A673 (cell line): ENCODE measurements at regions not wholly inside any gene's neighbourhood (a gene's known extent, or its start where the extent isn't known, plus 50 kb on each side); places are given as distances from the start of the nearest gene placed in this dataset.

Source experiments
- BruUV-seq: library from RNA; stranded (reverse); fragments of 400-500 nt; replicated peaks from 2 replicates; lab custom pipeline; 2021; lab: Mats Ljungman, UMichigan
- CTCF ChIA-PET: fragments of 300-600 bp; sonication (Branson Sonifier 250); formaldehyde crosslinking; loops from one replicate; lab custom pipeline; 2022; ENCODE audit warnings: antibody characterized with exemption; lab: Charles Lee
- POLR2A ChIA-PET: fragments of 300-600 bp; sonication (Branson Sonifier 250); formaldehyde crosslinking; loops from one replicate; lab custom pipeline; 2022; ENCODE audit warnings: antibody characterized with exemption; ENCODE audit not compliant: low non-redundant PET; lab: Charles Lee
- DNase-seq: peaks from one replicate; pipeline ENCODE4 v3.0.0-alpha.2; 2015; ENCODE audit warnings: low spot score
- H3K27ac ChIP-seq: fragments of 200-600 bp; sonication (generic); 2 replicates; pipeline ENCODE4 v1.5.1; 2016; ENCODE audit warnings: mixed run types, low read depth, mild to moderate bottlenecking, mixed read lengths, antibody characterized with exemption, low read length; ENCODE audit not compliant: poor library complexity, severe bottlenecking
- H3K27me3 ChIP-seq: fragments of 200-600 bp; sonication (generic); replicated peaks from 2 replicates; pipeline ENCODE4 v1.6.1; 2017; ENCODE audit warnings: mixed run types, low read depth, mild to moderate bottlenecking, mixed read lengths, antibody characterized with exemption, low read length; ENCODE audit not compliant: insufficient read depth, poor library complexity
- H3K36me3 ChIP-seq: fragments of 200-600 bp; sonication (generic); 2 replicates; pipeline ENCODE4 v1.6.1; 2016; ENCODE audit warnings: mixed run types, mild to moderate bottlenecking, mixed read lengths, antibody characterized with exemption, low read length; ENCODE audit not compliant: insufficient read depth, poor library complexity, severe bottlenecking
- H3K4me1 ChIP-seq: fragments of 200-600 bp; sonication (generic); 2 replicates; pipeline ENCODE4 v1.6.1; 2017; ENCODE audit warnings: mixed run types, mild to moderate bottlenecking, mixed read lengths, antibody characterized with exemption, low read length; ENCODE audit not compliant: insufficient read depth, poor library complexity, severe bottlenecking
- H3K4me3 ChIP-seq: fragments of 200-600 bp; sonication (generic); 2 replicates; pipeline ENCODE4 v1.5.1; 2016; ENCODE audit warnings: low read depth, mixed run types, mild to moderate bottlenecking, mixed read lengths, low read length; ENCODE audit not compliant: poor library complexity, severe bottlenecking
- H3K9me3 ChIP-seq: fragments of 200-600 bp; sonication (generic); 2 replicates; pipeline ENCODE4 v1.6.1; 2016; ENCODE audit warnings: mixed run types, low read depth, mild to moderate bottlenecking, mixed read lengths, antibody characterized with exemption, low read length; ENCODE audit not compliant: poor library complexity, severe bottlenecking
- CTCF ChIP-seq: fragments of 300-800, 200-600 bp; sonication (generic); conservative IDR thresholded peaks from 2 replicates; pipeline ENCODE4 v1.5.1; 2017; ENCODE audit warnings: low read depth, mild to moderate bottlenecking, antibody characterized with exemption, low read length, moderate library complexity, mixed read lengths
- EZH2 ChIP-seq: fragments of 200-600 bp; sonication (generic); IDR thresholded peaks from 2 replicates; pipeline ENCODE4 v1.6.1; 2017; ENCODE audit warnings: borderline replicate concordance, low read depth, mild to moderate bottlenecking, mixed read lengths, antibody characterized with exemption, low read length; ENCODE audit not compliant: poor library complexity, severe bottlenecking
- intact Hi-C: fragments of 100-400 bp; cut with micrococcal nuclease; formaldehyde crosslinking; loops from one replicate; pipeline ENCODE4 v1.10.0; 2022; ENCODE audit not compliant: unreplicated experiment

GRCh38 chr17:77286391-77286640, 145.5 kb downstream of the SEC14L1 start:
- no peak for TF ChIP-seq EZH2
- TF ChIP-seq CTCF = no peak
- DNase-seq = no peak
- no TSS peak for BruUV-seq
- H3K4me3 ChIP-seq = no peak overlapping the region
- no peaks in the 10 kb centered on the region for H3K9me3 ChIP-seq
- CTCF ChIA-PET = no interaction called here
- no peaks in the 10 kb centered on the region for H3K27me3 ChIP-seq
- H3K27ac ChIP-seq = no peak overlapping the region
- POLR2A ChIA-PET = no interaction called here
- no peaks in the 10 kb centered on the region for H3K4me1 ChIP-seq
- no peaks in the 10 kb centered on the region for H3K36me3 ChIP-seq
- intact Hi-C loops = no loop called here

GRCh38 chr17:77286641-77287431, 146.1 kb downstream of the SEC14L1 start:
- Histone ChIP-seq H3K36me3 (no peaks in the 10 kb centered on the region), H3K27me3 (no peaks in the 10 kb centered on the region), H3K4me3 (no peak overlapping the region), H3K4me1 (no peaks in the 10 kb centered on the region), H3K27ac (no peak overlapping the region), H3K9me3 (no peaks in the 10 kb centered on the region)
- intact Hi-C loops = no loop called here
- no peak for DNase-seq
- CTCF ChIA-PET = no interaction called here
- no TSS peak for BruUV-seq
- TF ChIP-seq EZH2 = no peak
- no peak for TF ChIP-seq CTCF
- POLR2A ChIA-PET = no interaction called here

- Histone ChIP-seq H3K4me3 (no peak overlapping the region), H3K27ac (peak overlapping the region; percentile 8), H3K36me3 (no peaks in the 10 kb centered on the region), H3K27me3 (no peaks in the 10 kb centered on the region), H3K4me1 (no peaks in the 10 kb centered on the region), H3K9me3 (no peaks in the 10 kb centered on the region)
- BruUV-seq = no TSS peak
- ChIA-PET CTCF (no interaction called here), POLR2A (no interaction called here)
- TF ChIP-seq CTCF (no peak), EZH2 (no peak)
- intact Hi-C loops = no loop called here
- DNase-seq = no peak
Measured at GRCh38 chr17:77287432-77288068, 146.8 kb downstream of the SEC14L1 start.
